ENCODE measurements at regions not wholly inside any gene's neighbourhood (a gene's known extent, or its start where the extent isn't known, plus 50 kb on each side); places are given as distances from the start of the nearest gene placed in this dataset.

GRCh38 chr2:120871016-120871635 lies 135.5 kb downstream of the GLI2 start:
- Histone ChIP-seq H3K9me3 (no peaks in the 10 kb centered on the region), H3K4me1 (peaks cover 6 to 19% (median 13%) of the 10 kb centered on the region in 4 donors), H3K4me3 (no peak overlapping the region), H3K27me3 (peaks cover 33% of the 10 kb centered on the region), H3K27ac (no peak overlapping the region), H3K36me3 (no peaks in the 10 kb centered on the region)
- 11 to 57% methylated on average over 3 to 10 of the region's 10 CpGs for WGBS, 2 donors (ENCODE audit: low coverage in 1 of 2)
- DNase-seq, result no peak
- in situ Hi-C loops (cut with MboI; ENCODE audit: low pct_ligation_motif_present in 1 of 4, low pct_unique_long_range_greater_than_20kb in 1 of 4, low sequenced_read_pairs in 3 of 4) (no loop called here), intact Hi-C loops (cut with DNase I; ENCODE audit: low total_unique reads) (no loop called here)
- TF ChIP-seq EP300 (IDR thresholded peaks at IDR 0.05; ENCODE audit: low read depth), result no peak
- TF ChIP-seq POLR2A (IDR thresholded peaks at IDR 0.05), result no peak
- no peak for TF ChIP-seq POLR2AphosphoS5 (IDR thresholded peaks at IDR 0.05)
- TF ChIP-seq CTCF (IDR thresholded peaks at IDR 0.05), result no peak

GRCh38 chr2:120871881-120872620 lies 136.4 kb downstream of the GLI2 start:
- TF ChIP-seq POLR2AphosphoS5 (IDR thresholded peaks at IDR 0.05), result no peak
- no peak for TF ChIP-seq EP300 (IDR thresholded peaks at IDR 0.05; ENCODE audit: low read depth)
- no peak for TF ChIP-seq POLR2A (IDR thresholded peaks at IDR 0.05)
- TF ChIP-seq CTCF (IDR thresholded peaks at IDR 0.05), result no peak
- no peaks in the 10 kb centered on the region for H3K9me3 ChIP-seq
- intact Hi-C loops (cut with DNase I; ENCODE audit: low total_unique reads), result no loop called here
- peaks cover under 1 to 12% (median 8%) of the 10 kb centered on the region in 4 donors for H3K4me1 ChIP-seq
- in situ Hi-C loops (cut with MboI; ENCODE audit: low pct_ligation_motif_present in 1 of 4, low pct_unique_long_range_greater_than_20kb in 1 of 4, low sequenced_read_pairs in 3 of 4), result no loop called here
- 69% methylated on average over 7 of the region's 7 CpGs; no CpG with 5 or more reads in 1 of the 2 donors for WGBS, 2 donors (ENCODE audit: low coverage in 1 of 2)
- no peak for DNase-seq
- peaks cover 25% of the 10 kb centered on the region for H3K27me3 ChIP-seq
- H3K27ac ChIP-seq, result no peak overlapping the region
- H3K4me3 ChIP-seq, result no peak overlapping the region
- no peaks in the 10 kb centered on the region for H3K36me3 ChIP-seq

GRCh38 chr2:120873958-120874887 lies 138.6 kb downstream of the GLI2 start:
- TF ChIP-seq POLR2AphosphoS5 (IDR thresholded peaks at IDR 0.05), result no peak
- no peak for TF ChIP-seq POLR2A (IDR thresholded peaks at IDR 0.05)
- no peak for TF ChIP-seq EP300 (IDR thresholded peaks at IDR 0.05; ENCODE audit: low read depth)
- Histone ChIP-seq H3K27me3 (peaks cover 10% of the 10 kb centered on the region), H3K36me3 (no peaks in the 10 kb centered on the region), H3K4me3 (no peak overlapping the region), H3K27ac (peak overlapping the region in 1 of 4 donors; percentile 1), H3K9me3 (no peaks in the 10 kb centered on the region), H3K4me1 (peaks cover 0 to 3% (median 0%) of the 10 kb centered on the region in 4 donors)
- intact Hi-C loops (cut with DNase I; ENCODE audit: low total_unique reads) (no loop called here), in situ Hi-C loops (cut with MboI; ENCODE audit: low pct_ligation_motif_present in 1 of 4, low pct_unique_long_range_greater_than_20kb in 1 of 4, low sequenced_read_pairs in 3 of 4) (no loop called here)
- no peak for DNase-seq
- 76 to 90% methylated on average over 2 to 27 of the region's 27 CpGs for WGBS, 2 donors (ENCODE audit: low coverage in 1 of 2)

- no peak overlapping the region for H3K4me3 ChIP-seq
- intact Hi-C loops (cut with DNase I; ENCODE audit: low total_unique reads), result no loop called here
- peaks cover 14% of the 10 kb centered on the region for H3K27me3 ChIP-seq
- in situ Hi-C loops (cut with MboI; ENCODE audit: low pct_ligation_motif_present in 1 of 4, low pct_unique_long_range_greater_than_20kb in 1 of 4, low sequenced_read_pairs in 3 of 4), result no loop called here
- peaks cover 0 to 8% (median 0%) of the 10 kb centered on the region in 4 donors for H3K4me1 ChIP-seq
- H3K9me3 ChIP-seq, result no peaks in the 10 kb centered on the region
- 83% methylated on average over 5 of the region's 5 CpGs; no CpG with 5 or more reads in 1 of the 2 donors for WGBS, 2 donors (ENCODE audit: low coverage in 1 of 2)
- peak overlapping the region in 1 of 4 donors; percentile 1 for H3K27ac ChIP-seq
- TF ChIP-seq EP300 (IDR thresholded peaks at IDR 0.05; ENCODE audit: low read depth) (no peak), POLR2A (IDR thresholded peaks at IDR 0.05) (no peak), CTCF (IDR thresholded peaks at IDR 0.05) (no peak), POLR2AphosphoS5 (IDR thresholded peaks at IDR 0.05) (no peak)
- no peaks in the 10 kb centered on the region for H3K36me3 ChIP-seq
- no peak for DNase-seq
Observed at GRCh38 chr2:120874888-120875275, 139.2 kb downstream of the GLI2 start.
